HG03439 (cell line): ENCODE measurements at regions not wholly inside any gene's neighbourhood (a gene's known extent, or its start where the extent isn't known, plus 50 kb on each side); places are given as distances from the start of the nearest gene placed in this dataset.

ENCODE experiments used
- ATAC-seq: cut with Tn5 transposase; IDR thresholded peaks from one replicate; pipeline ENCODE4 v1.9.1; 2021; ENCODE audit warnings: mild to moderate bottlenecking, moderate library complexity; ENCODE audit not compliant: unreplicated experiment

DNA sequence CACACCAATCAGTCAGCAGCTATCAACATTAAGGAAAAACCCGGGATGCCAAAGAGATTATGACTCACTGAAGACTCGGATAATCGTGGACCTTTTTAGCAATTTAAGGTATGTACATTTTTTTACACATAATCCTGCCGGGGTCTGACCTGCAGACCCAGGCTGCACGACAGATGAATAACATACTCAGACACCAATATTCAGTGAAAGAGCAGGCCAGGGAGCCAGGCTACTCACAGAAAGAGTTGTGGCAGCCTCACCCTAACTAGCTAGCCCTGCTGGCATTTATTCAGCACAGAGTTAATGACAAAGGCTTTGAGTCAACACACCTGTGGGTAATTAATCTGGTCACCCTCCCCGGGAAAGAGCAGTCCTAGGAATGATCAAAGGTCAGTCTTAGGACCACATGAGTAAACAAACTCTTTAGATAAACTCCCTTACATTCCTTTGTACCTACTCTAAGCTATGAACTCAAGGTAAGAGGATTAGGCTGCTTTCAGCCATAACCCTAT is 727.5 kb downstream of the TBL1XR1 start:
- no peak for ATAC-seq

DNA sequence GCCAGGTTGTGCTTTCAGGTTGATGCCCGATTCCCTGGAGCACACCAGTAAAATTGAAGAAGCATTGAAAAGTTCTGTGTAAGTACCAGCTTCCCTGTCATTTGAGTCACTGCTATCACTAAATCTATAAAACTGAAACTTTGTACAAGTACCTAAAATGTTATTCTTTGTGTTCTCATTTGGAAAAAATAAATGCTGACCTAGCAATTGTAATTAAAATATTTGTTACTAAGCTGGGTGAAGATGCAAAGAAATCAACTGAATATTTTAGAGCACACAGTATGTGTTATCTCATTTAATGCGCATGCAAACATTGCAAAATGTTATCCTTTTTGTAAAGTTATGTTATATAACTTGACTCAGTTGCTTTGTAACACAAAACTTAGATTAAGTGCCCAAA is 733.7 kb downstream of the TBL1XR1 start:
- ATAC-seq = no peak

DNA sequence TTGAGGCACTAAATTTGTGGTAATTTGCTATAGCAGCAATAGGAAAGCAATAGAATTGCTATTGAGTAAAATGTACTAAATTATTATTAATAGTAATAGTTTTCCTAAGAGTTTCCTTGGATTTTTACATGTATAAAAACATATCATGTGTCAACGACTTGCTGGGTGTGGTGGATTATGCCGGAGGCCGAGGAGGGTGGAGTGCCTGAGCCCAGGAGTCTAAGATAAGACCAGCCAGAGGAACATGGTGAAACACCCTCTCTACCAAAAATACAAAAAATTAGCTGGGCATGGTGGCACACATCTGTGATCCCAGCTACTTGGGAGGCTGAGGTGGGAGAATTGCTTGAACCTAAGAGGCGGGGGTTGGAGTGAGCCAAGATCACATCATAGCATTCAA is 749.9 kb downstream of the TBL1XR1 start:
- ATAC-seq = no peak

DNA sequence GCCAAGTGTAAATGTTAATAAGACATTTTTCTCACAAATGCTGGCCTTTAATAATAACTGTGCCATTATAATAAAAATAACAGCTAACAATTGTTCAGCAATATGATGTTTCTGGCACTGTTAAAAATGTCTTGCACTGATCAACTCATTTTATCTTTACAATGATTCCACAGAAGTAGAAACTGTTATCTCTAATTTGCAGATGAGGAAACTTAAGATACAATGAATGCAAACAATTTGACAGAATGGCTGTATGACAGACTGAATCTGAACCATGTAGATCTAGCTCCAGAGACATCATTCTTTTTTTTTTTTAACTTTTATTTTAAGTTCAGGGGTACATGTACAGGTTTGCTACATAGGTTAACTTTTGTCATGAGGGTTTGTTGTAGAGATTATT is 755.0 kb downstream of the TBL1XR1 start:
- no peak for ATAC-seq

DNA sequence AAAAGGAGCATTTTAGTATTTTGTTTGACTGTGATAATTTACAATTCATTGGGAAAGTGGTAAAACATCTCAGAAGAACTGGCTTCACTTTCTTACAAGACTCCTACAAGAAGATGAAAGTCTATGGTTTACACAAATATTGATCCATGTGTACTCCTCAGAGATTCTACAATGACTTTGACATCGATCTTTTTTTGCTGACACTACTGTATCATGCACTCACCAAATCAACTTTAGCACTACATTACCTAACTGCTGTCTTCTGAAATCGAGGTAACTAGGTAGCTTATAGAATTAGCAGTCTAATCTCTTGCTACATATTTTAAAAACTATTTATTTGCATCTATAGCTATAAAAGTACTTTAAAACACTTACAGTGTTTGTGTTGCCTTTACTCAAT is 757.6 kb downstream of the TBL1XR1 start:
- ATAC-seq = no peak

DNA sequence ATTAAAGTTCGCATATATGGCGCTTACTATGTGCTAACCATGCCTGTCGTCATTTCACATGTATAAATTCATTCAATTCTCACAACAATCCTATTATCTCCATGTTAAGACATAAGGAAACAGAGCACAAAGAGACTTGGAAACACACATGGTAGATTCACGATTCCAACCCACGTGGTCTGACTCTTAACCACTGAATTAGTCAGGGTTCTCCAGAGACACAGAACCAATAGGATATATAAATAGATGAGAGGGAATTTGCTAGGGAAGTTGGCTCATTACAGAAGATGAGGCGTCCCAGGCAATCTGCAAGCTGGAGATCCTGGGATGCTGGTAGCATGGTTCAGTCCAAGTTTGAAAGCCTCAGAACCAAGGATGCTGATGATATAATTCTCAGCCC is 765.3 kb downstream of the TBL1XR1 start:
- no peak for ATAC-seq

DNA sequence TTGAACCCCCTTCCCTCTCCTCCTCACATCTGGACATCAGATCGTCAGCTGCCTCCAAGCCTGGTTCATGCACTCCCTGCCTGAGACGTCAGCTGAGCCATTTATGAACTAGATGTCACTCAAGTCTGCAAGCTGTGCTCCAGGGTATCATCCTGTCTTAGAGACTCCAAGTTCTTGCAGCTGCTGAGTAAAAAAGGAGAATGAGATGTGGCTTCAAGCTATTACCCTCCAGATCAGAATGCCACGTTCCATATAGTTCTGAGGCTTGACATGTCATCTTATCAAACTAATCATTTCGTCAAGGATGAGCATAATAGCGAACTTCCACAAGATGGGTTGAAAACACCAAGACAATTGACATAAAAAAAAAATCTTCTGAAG is 766.3 kb downstream of the TBL1XR1 start:
- no peak for ATAC-seq

DNA sequence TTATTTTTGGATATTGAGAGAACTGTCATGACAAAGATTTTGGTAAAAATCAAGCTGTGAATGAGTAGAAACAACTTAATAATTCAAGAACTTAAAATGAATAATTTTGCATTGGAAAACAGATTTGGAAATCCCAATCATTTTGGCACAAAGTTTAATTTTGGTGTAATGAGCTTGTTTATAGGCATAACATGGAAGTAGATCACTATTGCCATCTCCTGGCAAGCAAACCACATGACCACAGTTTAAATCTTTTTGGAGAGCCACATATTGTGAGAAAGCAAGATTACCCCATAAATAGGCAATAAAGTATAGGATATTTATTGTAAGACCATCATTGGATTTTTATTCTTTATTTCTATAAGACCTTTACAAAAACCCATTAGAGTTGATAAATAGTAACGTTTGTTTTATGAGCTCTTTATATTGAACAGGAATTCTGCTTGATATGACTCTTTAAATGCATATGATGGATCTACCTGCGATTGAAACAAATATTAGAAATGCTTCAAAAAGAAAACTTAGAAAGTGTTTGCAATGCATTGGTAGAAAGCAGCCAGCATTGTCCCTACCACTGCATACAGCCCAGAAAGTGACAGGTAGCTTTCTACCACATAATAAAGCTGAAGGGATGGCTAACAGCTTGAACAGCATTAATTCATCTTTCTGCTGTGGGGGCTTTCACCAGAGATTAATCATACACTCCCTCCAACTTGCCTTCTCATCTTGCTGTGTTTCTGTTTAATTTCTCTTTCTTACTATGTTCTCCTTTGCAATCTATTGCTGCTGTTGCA is 766.8 kb downstream of the TBL1XR1 start:
- ATAC-seq = no peak

DNA sequence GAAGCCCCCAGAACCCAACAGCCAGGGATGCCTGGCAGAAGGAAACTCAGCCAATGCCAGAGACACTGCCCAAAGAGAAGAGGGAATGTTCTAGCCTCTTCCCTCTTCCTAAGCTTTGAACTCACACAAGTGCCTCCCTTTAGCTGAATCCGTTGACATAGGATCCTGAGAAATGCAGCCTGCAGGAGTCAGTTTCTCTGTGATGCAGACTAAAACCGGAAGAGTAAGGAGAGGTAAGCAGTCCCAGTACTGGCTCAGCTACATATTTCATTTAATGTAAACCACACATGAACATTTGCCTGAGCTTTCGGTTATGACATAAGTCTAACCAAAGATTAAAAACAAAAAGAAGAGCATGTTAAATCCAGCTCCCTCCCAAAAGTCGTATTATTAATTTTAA is 768.7 kb downstream of the TBL1XR1 start:
- ATAC-seq = no peak

DNA sequence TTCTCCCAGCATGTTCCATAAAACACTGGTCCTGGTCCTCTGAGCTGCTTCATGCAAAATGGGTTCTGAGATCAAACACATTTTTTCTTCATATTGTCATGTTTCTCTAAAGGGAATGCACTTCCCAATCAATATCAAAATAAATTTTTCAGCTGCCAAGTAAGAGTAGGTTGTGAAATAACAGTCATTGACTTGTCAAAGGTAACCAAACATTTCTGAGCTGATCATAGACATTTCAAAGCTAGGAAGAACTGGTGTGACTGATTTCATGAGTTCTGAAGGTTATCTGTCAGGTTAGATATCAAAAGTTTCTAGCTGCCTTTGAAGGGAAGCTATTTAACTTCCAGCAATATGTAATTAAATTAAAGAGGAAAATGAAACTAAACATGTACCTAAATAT is 770.9 kb downstream of the TBL1XR1 start:
- ATAC-seq = no peak

DNA sequence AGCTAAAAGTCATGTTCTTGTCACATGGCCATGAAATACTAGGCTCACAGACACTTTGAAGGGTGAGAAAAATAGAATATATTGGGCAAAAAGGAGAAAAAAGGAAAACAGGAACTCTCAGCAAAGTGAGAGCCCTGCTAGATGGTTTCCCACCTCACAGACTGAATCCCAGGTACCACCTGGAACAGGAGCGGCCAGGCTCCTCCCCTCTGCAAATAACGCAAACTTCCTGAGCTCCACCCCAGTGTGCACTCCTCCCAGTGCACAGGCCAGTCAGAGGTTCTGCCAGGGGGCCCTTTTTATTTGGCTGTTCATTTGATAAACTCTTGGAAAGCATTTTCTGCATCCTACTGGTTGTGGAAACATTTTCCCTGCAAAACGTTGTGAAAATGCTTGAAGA is 780.4 kb downstream of the TBL1XR1 start:
- ATAC-seq = no peak

DNA sequence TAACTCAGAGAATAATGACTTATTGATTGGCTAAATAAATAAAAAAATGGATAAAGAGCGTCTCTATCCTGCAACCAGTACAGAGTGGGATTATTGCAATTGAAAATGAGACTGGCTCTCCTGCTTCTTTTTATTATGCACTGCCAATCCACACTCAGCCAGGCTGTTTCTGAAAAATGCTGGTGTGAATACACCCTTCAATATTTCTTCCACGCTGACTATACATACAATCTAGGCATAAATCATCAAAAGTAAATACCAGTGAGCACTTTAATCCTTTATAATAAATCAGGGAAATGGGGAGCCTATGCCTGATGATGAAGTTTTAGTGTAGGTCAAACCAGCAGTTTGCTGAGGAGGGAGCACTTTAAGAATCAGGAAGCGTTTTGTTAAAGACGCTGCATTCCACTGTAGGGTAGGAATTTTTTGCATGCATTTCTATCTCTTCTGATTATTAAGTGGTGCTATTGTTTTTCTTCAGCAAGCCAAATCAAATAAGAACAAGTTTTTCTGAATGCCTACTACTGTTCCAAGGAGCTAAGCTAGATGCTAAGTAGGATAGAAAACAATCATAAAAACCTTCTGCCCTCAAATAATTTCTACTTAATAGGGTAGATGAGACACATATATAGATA is 781.5 kb downstream of the TBL1XR1 start:
- ATAC-seq = no peak

DNA sequence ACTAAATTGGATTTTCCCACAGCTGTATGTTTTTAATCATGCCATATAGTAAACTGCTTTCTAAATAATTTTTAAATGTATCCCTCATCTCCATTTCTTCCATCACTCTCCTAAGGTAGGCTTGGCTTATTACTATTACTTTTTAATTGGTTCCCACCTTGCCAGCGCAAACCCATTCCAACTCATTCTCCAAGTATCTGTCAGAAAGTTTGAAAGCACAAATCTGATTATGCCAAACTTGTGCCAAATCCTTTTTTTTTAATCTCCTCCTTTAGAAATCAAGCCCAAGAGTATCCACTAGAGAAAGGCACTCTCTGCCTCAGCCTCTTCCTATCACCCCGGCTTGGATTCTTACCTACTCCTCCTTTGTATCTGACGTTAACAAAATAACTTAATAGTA is 784.5 kb downstream of the TBL1XR1 start:
- no peak for ATAC-seq

DNA sequence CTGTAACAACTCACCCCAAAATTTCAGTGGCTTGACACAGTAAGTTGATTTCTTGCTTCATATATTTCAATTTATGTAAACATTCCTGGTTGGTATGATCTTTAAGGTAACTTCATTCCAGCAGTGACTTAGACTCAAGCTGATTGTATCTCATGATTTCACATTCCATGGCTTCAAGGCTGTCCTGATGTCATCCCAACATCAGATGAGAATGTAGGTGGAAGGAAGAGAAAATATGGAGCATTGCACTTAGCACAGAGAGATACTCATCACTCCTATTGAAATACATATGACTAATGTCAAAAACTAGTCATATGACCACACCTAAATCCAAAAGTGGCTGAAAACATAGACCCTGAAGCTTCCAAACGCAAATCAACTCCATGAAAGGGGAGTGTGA is 793.8 kb downstream of the TBL1XR1 start:
- ATAC-seq = no peak

DNA sequence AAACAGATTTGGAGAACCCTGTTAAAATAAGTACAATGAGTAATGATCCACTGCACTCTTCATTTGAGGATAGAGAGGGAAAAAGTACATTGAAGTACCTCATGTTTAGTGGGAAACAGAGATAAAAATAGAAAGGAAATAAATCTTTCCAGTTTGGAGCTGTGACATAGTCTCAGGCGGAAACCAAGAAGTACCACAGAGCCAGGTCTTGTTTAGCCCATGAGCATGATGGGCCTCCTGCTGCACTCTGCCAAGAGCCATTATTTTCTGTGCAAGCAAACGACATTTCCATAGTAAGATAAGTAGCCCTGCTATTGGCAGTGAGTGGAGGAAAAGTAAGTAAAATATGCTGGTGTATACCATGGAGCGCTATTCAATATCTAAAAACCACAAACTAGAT is 796.1 kb downstream of the TBL1XR1 start:
- ATAC-seq = no peak

DNA sequence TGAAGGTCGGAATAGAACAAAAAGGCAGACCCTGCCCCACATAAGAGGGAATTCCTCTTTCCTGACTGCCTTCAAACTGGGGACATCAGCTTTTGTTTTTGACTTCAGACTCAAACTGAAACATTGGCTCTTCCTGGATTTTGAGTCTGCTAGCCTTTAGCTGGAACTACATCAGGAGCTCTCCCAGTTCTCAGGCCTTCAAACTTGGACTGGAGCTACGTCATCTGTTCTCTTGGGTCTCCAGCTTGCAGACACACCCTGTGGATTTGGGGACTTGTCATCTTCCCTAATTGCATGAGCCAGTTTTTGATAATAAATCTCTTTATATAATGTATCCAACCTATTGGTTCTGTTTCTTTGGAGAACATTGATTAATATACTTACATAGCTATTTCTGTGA is 798.1 kb downstream of the TBL1XR1 start:
- ATAC-seq = no peak

DNA sequence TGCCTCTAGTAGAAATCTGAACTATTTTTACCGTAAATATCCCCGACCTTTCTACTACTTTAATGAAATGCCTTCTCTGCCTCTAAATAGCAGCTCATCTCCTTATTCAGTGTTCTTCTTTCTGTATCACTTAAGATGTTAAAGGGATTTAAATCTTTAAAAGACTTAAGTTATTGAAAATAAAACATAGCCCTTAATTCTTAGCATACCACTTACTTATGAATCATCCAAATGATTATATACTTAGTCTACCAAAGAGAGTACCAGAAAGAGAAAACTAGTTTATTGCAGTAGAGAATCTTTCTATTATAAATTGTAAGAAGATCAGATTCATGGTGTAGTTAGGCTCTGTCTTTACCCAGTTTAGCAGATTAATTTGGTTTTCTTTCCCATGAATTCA is 802.0 kb downstream of the TBL1XR1 start:
- ATAC-seq = no peak

DNA sequence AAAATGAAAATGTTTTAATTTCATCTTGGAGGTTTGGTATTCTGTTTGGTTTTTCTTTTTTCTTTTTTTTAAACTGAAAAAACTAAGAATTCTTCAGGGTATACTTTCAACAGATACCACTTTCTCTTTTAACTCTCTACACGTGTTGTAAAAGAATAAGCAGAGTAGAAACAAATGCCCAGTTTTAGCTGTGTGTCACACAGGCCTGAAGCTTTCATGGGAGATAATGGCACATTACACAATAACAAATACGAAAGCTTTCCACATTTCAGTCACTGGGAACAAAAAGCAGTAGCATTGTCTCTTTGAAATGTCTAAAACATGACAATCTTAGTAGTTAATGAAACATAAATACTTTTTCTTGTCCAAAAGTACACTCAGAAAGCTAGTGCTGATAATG is 818.5 kb downstream of the TBL1XR1 start:
- no peak for ATAC-seq

DNA sequence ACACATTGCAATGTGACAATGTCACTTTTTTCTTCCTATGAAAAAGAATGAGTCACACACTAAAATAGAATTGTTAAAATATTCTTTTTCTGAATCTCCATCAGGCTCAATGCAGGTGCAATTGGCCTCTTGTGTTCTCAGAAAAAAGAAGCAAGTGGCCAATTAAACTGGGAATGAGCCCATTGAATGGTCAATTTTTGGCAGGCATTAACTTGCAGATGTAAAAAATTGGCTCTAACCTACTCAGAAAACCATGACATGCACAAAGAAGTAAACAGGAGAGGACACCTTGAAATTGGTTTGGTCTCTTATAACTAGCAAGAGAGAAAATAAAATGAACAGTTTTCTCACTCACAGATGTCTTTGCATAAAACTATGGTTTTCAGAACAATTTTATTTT is 820.8 kb downstream of the TBL1XR1 start:
- ATAC-seq = no peak

DNA sequence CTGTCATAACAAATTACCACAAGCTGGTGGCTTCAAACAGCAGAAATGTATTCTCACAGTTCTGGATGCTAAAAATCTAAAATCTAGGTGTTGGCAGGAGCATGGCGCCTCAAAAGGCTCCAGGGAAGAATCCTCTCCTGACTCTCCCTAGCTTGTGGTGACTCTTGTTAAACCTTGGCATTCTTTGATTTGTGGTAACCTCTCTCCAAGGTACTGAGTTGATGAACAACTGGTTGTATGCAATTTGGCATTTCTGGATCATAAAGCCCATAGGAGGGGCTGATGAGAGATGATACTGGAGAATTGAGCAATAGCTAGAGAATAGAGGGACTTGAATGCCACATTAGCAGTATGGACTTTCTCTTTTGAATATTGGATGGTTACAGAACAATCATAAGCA is 821.8 kb downstream of the TBL1XR1 start:
- ATAC-seq = no peak

DNA sequence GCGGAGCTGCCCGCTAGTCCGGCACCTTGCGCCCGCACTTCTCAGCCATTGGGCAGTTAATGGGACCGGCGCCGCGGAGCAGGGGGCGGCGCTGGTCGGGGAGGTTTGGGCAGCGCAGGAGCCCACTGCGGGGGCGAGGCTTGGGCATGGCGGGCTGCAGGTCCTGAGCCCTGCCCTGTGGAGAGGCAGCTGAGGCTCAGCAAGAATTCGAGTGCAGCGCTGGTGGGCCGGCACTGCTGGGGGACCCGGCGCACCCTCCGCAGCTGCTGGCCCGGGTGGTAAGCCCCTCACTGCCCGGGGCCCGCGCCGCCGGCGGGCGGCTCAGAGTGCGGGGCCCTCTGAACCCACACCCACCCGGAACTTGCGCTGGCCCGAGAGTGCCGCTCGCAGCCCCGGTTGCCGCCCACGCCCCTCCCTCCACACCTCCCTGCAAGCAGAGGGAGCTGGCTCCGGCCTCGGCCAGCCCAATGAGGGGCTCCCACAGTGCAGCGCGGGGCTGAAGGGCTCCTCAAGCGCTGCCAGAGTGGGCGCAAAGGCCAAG is 835.0 kb downstream of the TBL1XR1 start:
- ATAC-seq = no peak

DNA sequence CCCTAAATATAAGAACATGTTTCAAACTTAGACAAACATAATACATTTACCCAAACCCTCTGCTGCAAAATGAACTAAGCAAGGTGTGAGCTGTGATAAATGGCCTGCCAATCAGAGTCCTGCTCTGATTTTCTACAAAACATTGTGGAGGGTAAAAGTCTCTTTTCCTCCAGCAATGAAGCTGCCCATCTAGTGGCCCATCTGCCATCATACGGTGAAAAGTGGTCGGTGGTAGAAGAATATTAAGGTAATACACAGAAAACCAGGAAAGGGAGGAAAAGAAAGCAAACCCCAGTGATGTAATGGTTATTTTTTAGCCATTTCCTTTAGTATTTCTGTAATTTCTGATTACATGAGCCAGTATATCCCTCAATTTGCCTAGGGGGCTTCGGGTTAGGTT is 838.1 kb downstream of the TBL1XR1 start:
- no peak for ATAC-seq
